ENCODE measurements at regions not wholly inside any gene's neighbourhood (a gene's known extent, or its start where the extent isn't known, plus 50 kb on each side); places are given as distances from the start of the nearest gene placed in this dataset.

DNA sequence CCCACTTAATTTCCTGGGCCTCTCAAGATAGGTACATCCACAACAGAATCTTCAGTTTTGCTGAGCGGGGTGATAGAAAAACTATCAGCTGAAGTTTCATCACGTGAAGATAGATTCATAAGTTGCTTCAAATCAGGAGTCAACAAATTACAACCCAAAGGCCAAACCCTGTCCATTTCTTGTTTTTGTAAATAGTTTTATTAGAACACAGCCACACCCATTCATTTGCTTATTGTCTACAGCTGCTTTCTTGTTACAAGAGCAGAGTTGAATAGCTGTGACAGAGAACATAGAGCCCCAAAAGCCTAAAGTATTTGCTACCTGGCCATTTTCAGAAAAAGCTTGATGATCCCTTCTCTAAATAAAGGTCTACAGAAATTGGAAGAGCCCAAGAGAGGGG, 300.1 kb upstream of the CDH5 start:
- no peak overlapping the region for H2AFZ ChIP-seq (ENCODE audit: low read length)
- no peak for DNase-seq (ENCODE audit: low spot score)
- no peaks in the 10 kb centered on the region for H3K9me2 ChIP-seq (ENCODE audit: insufficient read depth, low read length)
- no peak overlapping the region for H3K4me2 ChIP-seq (ENCODE audit: low read length)
- ChIA-PET CTCF (ENCODE audit: unreplicated experiment) (no interaction called here), POLR2A (no interaction called here)
- no peaks in the 10 kb centered on the region for H3K36me3 ChIP-seq (ENCODE audit: insufficient read depth, low read length)
- no peaks in the 10 kb centered on the region for H3K4me1 ChIP-seq (ENCODE audit: insufficient read depth, low read length, poor library complexity, severe bottlenecking)
- H3K79me2 ChIP-seq (ENCODE audit: insufficient read depth, low read depth, low read length) = no peaks in the 10 kb centered on the region
- no peaks in the 10 kb centered on the region for H4K20me1 ChIP-seq (ENCODE audit: insufficient read depth, low read length)
- TF ChIP-seq, protein P1, sequence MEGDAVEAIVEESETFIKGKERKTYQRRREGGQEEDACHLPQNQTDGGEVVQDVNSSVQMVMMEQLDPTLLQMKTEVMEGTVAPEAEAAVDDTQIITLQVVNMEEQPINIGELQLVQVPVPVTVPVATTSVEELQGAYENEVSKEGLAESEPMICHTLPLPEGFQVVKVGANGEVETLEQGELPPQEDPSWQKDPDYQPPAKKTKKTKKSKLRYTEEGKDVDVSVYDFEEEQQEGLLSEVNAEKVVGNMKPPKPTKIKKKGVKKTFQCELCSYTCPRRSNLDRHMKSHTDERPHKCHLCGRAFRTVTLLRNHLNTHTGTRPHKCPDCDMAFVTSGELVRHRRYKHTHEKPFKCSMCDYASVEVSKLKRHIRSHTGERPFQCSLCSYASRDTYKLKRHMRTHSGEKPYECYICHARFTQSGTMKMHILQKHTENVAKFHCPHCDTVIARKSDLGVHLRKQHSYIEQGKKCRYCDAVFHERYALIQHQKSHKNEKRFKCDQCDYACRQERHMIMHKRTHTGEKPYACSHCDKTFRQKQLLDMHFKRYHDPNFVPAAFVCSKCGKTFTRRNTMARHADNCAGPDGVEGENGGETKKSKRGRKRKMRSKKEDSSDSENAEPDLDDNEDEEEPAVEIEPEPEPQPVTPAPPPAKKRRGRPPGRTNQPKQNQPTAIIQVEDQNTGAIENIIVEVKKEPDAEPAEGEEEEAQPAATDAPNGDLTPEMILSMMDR (conservative IDR thresholded peaks at IDR 0.05; ENCODE audit: low read length) = no peak
- TF ChIP-seq EZH2phosphoT487 (IDR thresholded peaks at IDR 0.05; ENCODE audit: borderline replicate concordance, low read depth, low read length) = no peak
- H3K9me3 ChIP-seq (ENCODE audit: low read length) = no peaks in the 10 kb centered on the region
- H3K27ac ChIP-seq (ENCODE audit: low read depth, low read length, poor library complexity, severe bottlenecking) = no peak overlapping the region
- no peak overlapping the region for H3K4me3 ChIP-seq (ENCODE audit: low read depth, low read length, poor library complexity, severe bottlenecking)
- no TSS peak for BruUV-seq (replicated peaks)
- intact Hi-C loops (cut with micrococcal nuclease; ENCODE audit: unreplicated experiment) = no loop called here

DNA sequence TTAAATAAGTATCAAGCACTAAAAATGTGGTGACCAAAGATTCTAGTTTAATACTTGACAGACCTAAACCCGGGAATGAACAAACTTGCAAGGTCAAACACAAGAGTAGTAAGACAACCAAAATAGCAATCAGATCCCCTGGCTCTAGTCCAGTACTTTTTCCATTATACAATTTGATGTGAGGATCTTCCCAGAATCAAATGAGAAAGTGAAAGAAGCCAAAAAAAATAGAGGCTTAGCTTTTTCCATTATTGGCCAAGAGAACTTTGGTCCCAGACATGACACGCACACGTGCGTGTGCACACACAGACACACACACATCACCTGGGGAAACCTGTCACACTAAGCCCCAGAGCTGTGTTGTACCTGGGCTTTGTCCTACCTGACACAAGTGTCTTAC, 300.6 kb upstream of the CDH5 start:
- DNase-seq (ENCODE audit: low spot score) = no peak
- Histone ChIP-seq H4K20me1 (ENCODE audit: insufficient read depth, low read length) (no peaks in the 10 kb centered on the region), H3K27ac (ENCODE audit: low read depth, low read length, poor library complexity, severe bottlenecking) (no peak overlapping the region), H3K9me3 (ENCODE audit: low read length) (no peaks in the 10 kb centered on the region), H3K4me3 (ENCODE audit: low read depth, low read length, poor library complexity, severe bottlenecking) (no peak overlapping the region), H3K4me1 (ENCODE audit: insufficient read depth, low read length, poor library complexity, severe bottlenecking) (no peaks in the 10 kb centered on the region), H3K36me3 (ENCODE audit: insufficient read depth, low read length) (no peaks in the 10 kb centered on the region), H3K4me2 (ENCODE audit: low read length) (no peak overlapping the region), H3K79me2 (ENCODE audit: insufficient read depth, low read depth, low read length) (no peaks in the 10 kb centered on the region), H3K9me2 (ENCODE audit: insufficient read depth, low read length) (no peaks in the 10 kb centered on the region), H2AFZ (ENCODE audit: low read length) (no peak overlapping the region)
- CTCF ChIA-PET (ENCODE audit: unreplicated experiment) = no interaction called here
- TF ChIP-seq, protein P1 (conservative IDR thresholded peaks at IDR 0.05; ENCODE audit: low read length) = no peak
- TF ChIP-seq EZH2phosphoT487 (IDR thresholded peaks at IDR 0.05; ENCODE audit: borderline replicate concordance, low read depth, low read length) = no peak
- intact Hi-C loops (cut with micrococcal nuclease; ENCODE audit: unreplicated experiment) = no loop called here
- BruUV-seq (replicated peaks) = no TSS peak
- POLR2A ChIA-PET = no interaction called here

DNA sequence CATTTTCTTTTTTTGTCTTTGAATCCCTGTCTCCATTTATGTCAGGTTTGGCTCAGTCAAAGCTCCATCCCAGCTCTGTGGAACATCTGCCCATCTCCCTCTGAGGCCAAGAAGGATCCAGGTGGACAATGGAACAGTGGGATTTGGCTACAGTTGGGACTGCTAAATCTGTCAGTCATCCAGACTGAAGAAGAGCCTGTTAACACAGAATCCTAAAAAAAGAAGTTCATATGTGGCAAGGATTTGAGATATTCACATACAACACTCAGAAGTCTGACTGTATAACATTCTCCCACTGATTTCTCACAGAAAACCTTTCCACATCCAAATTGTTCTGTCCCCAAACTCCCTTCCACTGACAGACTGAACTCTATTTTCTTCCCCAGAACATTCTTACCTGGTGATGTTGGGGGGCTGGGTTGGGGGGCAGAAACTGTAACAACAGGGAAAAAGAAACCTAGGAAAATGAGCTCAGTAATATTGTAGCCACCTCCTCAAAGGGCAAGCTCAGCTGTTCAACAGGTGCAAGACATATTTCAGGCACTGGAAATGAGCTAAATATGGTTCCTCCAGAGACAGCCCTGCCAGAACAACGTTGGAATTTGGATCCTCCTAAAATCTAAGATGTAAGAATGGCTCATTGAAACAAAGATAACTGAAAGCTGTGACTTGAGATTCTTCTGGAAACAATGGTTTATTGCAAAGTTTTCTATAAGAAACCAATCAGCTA, 301.5 kb upstream of the CDH5 start:
- Histone ChIP-seq H3K79me2 (ENCODE audit: insufficient read depth, low read depth, low read length) (no peaks in the 10 kb centered on the region), H4K20me1 (ENCODE audit: insufficient read depth, low read length) (no peaks in the 10 kb centered on the region), H3K4me2 (ENCODE audit: low read length) (no peak overlapping the region), H3K4me1 (ENCODE audit: insufficient read depth, low read length, poor library complexity, severe bottlenecking) (no peaks in the 10 kb centered on the region), H3K27ac (ENCODE audit: low read depth, low read length, poor library complexity, severe bottlenecking) (no peak overlapping the region), H3K9me2 (ENCODE audit: insufficient read depth, low read length) (no peaks in the 10 kb centered on the region), H3K9me3 (ENCODE audit: low read length) (no peaks in the 10 kb centered on the region), H2AFZ (ENCODE audit: low read length) (no peak overlapping the region), H3K4me3 (ENCODE audit: low read depth, low read length, poor library complexity, severe bottlenecking) (no peak overlapping the region), H3K36me3 (ENCODE audit: insufficient read depth, low read length) (no peaks in the 10 kb centered on the region)
- intact Hi-C loops (cut with micrococcal nuclease; ENCODE audit: unreplicated experiment) = no loop called here
- ChIA-PET CTCF (ENCODE audit: unreplicated experiment) (interaction anchor here (0.7 kb wide), 1 partner anchor 8 kb away, joined by 3 read pairs; no protein-coding TSS in a partner anchor), POLR2A (no interaction called here)
- BruUV-seq (replicated peaks) = no TSS peak
- TF ChIP-seq EZH2phosphoT487 (IDR thresholded peaks at IDR 0.05; ENCODE audit: borderline replicate concordance, low read depth, low read length) = no peak
- TF ChIP-seq, protein P1 (conservative IDR thresholded peaks at IDR 0.05; ENCODE audit: low read length) = no peak
- DNase-seq (ENCODE audit: low spot score) = no peak
